DOHH2 (cell line): ENCODE measurements at regions not wholly inside any gene's neighbourhood (a gene's known extent, or its start where the extent isn't known, plus 50 kb on each side); places are given as distances from the start of the nearest gene placed in this dataset.

Source experiments
- EZH2phosphoT487 ChIP-seq: fragments of 200-600 bp; sonication (generic); IDR thresholded peaks from 2 replicates; pipeline ENCODE4 v1.6.1; 2017; ENCODE audit warnings: borderline replicate concordance, mild to moderate bottlenecking, antibody characterized with exemption, low read length, moderate library complexity, mixed read lengths
- TF ChIP-seq, protein P1 (sequence below): fragments of 200-600 bp; sonication (generic); IDR thresholded peaks from one replicate; pipeline ENCODE4 v1.5.1; 2014; ENCODE audit warnings: antibody characterized with exemption, mild to moderate bottlenecking, low read depth, low read length; ENCODE audit not compliant: poor library complexity, severe bottlenecking

DNA sequence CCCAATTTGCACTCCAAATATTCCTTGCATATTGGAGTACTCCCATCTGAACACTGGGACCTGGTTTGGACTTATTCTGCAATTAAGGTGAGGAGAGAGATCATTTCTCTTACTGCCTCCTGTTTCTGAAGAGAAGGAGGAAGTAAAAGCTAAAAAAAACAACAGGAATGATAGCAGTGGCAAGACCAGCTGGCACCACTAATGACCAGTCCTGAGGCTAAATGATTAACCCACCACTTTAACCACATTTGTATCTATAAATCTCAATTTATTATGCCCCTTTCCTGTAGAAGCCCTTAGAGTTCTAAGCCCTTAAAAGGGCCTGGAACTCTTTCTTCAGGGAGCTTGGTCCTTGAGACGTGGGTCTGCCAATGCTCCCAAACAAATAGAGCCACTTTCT lies 625.0 kb upstream of the TSPY4 start:
- TF ChIP-seq, protein P1, sequence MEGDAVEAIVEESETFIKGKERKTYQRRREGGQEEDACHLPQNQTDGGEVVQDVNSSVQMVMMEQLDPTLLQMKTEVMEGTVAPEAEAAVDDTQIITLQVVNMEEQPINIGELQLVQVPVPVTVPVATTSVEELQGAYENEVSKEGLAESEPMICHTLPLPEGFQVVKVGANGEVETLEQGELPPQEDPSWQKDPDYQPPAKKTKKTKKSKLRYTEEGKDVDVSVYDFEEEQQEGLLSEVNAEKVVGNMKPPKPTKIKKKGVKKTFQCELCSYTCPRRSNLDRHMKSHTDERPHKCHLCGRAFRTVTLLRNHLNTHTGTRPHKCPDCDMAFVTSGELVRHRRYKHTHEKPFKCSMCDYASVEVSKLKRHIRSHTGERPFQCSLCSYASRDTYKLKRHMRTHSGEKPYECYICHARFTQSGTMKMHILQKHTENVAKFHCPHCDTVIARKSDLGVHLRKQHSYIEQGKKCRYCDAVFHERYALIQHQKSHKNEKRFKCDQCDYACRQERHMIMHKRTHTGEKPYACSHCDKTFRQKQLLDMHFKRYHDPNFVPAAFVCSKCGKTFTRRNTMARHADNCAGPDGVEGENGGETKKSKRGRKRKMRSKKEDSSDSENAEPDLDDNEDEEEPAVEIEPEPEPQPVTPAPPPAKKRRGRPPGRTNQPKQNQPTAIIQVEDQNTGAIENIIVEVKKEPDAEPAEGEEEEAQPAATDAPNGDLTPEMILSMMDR = no peak
- TF ChIP-seq EZH2phosphoT487 = no peak
